GM19035 (cell line): ENCODE measurements at regions not wholly inside any gene's neighbourhood (a gene's known extent, or its start where the extent isn't known, plus 50 kb on each side); places are given as distances from the start of the nearest gene placed in this dataset.

Experiments used
- ATAC-seq: cut with Tn5 transposase; IDR thresholded peaks from one replicate; pipeline ENCODE4 v1.9.1; 2021; ENCODE audit not compliant: unreplicated experiment

DNA sequence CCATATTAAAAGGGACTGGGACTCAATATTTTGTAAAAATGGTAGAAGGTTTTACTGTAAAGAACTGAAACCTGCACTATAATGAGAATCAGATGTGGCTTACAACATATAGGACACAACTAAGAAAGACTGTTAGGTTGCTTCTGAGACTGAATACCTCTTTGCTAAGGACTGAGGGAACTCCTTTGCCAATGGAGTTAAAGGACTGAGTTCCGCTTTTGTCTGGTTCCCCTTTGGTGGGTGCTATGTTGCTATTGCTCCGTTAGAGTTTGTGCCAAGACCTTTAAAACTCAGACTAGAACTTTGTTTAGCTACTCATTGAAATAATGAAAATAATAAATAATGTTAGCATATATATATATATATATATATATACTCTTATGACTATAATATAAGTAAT is 147.8 kb upstream of the KCNMB2 start:
- no peak for ATAC-seq

DNA sequence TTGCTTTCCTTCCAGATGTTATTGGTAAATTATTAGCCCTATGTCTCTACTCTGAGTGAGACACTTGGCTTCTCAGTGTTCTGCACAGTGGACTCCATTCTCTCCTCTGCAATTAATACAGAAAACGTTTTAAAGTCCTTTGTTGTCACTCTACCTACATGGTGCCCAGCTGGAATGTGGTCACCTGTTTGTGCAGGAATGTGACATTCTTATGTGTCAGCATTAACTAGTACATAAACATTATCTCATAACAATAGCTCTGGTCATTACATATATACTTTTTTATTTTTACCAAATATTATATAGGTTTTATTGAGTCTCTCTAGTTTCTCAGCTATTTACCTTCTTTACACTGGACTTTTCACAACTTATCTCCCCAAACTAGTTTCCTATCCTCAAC is 147.0 kb upstream of the KCNMB2 start:
- ATAC-seq: no peak

DNA sequence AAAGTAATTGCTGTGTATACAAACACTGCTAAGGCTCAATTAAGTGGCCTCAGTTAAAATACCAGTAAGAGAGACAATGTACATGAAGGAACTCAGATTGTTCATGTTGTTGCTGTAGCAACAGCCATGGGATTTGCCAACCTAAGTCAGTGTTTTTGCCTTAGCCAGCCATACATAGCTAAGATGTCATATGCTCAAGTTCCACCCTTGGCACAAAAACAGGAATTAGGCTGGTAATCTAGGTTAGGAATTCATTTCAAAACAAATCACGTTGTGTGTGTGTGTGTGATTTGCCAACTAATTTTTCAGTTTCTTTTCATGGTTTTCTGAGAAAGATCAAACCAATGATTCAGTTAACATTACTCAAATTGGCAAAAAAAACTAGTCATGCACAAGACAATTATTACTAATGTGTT is 143.7 kb upstream of the KCNMB2 start:
- ATAC-seq: no peak

DNA sequence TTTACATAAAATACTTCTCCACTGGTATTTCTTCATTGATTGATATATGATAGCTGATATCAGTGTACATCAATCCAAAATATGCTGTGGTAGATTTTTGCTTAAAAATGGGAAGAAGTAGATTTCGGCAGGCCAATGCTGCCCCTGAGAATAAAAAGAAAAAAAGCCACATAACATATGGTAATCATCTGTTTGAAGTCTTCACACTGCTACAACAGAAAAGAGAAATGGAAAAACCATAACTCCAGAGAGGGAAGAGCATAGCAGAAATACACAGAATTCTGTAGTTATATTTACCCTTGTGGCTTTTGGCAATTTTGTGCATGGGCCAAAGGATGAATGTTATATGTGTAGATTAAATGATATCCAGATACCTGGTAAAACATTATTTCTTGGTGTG is 143.1 kb upstream of the KCNMB2 start:
- no peak for ATAC-seq

DNA sequence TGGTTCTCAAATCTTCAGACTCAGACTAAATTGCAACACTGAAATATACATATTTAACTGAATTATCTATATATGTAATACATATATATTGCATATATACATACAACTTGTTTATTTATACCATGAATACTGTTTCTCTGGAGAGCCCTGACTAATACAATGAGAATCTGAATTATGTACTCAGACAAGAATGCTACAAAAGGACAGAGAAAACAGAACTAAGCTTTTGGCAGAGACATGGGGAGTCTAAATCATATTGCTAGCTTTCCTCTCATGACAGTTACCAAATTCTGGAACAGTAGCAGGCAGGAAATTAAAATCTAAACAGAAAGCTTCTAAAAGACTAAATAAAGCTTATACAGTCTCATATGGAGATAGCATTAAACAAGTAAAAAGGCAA is 142.4 kb upstream of the KCNMB2 start:
- no peak for ATAC-seq

DNA sequence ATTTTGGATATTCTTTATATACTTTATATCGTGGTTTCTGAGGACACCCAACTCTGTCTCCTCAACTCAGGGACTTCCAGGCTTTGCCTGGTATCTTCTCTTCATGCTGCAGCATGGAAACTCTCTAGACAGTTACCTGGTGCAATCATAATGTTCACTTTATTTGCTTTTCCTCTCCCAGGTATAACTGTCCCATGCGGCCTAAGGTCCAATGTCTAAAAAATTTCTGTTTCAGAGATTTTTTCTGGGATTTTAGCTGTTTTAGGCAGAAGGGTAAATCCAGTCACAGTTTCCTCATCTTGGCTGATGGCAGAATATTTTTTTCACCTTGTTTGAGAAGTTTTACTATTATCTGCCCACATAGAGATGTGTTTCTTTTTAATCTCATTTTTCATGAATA is 139.9 kb upstream of the KCNMB2 start:
- no peak for ATAC-seq

DNA sequence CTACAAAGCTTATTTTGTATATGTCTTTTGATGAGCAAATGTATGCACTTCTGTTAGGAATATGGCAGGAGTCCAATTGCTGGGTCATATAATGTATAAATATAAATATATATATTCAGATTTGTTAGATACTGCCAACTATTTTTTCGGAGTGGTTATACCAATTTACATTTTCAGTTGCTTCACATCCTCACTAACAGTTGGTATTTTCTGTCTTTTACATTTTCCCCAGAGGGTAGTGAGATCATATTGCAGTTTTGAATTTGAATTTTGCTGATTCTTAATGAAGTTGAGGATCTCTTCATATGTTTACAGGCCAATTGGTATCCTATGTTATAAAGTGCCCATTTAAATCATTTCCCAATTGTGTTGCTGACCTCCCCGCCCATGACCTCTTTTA is 139.0 kb upstream of the KCNMB2 start:
- no peak for ATAC-seq

DNA sequence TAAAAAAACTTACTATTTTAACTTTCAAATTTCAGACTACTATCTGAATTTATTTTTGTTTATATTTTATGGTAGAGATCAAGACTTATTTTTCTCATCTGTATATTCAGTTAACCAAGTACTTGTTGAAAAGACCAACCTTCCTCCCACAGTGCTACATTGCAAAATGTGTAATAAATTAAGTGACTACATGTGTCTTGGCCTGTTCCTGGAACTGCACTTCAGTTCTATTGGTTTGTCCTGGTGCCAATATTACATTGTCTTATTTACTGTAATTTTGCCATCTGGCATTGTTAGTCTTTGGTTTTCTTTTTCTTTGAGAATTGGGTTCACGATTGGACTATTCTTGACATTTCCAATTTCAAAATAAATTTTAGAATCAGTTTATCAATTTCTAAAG is 138.4 kb upstream of the KCNMB2 start:
- ATAC-seq: no peak

DNA sequence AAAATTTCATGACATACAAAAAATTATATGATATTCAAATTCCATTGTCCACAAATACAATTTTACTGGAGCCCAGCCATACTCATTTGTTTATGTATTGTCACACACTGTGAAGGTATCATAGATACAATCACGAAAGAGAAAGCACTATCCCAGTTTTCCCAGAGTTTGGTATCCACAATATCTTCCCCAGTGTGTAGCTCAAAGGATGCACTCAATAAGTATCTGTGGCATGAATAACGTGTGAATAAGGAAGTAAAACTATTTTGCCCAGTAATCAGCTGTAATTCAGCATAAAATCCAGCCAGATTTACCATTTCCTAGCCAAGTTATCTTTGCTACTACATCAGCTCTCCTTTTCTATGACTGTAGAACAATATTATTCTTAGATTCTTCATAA is 131.3 kb upstream of the KCNMB2 start:
- ATAC-seq: no peak

DNA sequence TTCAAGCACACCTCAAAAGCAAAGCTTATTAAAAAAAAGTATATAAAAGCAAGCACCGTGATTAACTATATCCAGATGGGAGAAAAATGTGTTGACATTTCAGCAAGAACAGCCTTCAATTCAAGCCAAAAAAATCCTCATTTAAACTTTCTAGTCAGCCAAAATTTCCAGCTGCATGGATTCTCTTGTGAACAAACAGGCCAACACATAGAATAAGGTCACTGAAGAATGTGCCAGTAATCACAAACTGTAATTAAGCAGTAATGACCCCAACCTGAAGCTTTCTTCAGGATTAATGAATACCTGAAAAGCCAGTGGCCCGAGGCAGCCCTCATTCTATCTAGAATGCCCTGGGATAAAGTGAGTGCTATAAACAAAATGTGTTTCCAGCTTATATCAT is 130.7 kb upstream of the KCNMB2 start:
- no peak for ATAC-seq

DNA sequence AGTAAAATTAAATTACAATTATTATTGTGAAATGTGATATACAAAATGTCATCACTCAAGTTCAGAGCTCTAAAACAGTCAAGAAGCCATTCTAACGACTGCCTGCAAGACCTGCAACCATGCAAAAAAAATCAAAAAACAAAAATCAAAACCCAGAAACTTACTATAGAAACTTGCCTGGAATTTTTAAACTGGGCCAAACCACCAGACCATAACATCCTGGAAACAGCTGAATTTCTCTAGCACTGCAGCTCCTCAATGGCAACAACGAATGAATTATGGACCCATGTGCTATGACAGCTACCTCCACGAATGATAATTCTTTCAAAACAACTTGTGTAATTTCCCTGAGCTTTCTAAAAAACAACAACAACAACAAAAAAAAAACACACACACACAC is 130.0 kb upstream of the KCNMB2 start:
- no peak for ATAC-seq

DNA sequence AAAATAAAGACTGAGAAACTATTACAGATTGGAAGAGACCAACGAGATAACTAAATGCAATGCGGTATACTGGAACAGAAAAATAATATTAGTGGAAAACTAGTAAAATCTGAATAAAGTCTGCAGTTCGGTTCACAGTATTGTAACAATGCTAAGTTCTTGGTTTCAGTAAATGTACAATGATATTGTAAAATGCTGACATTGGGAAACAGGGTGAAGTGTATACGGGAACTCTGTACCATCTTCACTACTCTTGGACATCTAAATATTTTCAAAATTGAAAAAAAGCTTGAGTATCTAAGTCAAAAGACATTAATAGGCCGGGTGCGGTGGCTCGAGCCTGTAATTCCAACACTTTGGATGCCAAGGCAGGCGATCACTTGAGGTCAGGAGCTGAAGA is 120.9 kb upstream of the KCNMB2 start:
- ATAC-seq: no peak

DNA sequence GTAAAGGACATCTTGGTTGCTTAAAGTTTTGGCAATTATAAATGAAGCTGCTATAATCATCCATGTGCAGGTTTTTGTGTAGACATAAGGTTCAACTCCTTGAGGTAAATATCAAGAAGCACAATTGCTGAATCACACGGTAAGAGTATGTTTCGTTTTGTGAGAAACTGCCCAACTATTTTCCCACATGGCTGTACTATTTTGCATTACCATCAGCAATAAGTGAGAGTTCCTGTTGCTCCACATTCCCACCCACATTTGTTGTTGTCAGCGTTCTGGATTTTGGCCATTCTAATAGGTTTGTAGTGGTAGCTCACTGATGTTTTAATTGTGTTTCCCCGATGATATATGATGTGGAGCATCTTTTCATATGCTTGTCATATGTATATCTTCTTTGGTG is 118.5 kb upstream of the KCNMB2 start:
- ATAC-seq: no peak

DNA sequence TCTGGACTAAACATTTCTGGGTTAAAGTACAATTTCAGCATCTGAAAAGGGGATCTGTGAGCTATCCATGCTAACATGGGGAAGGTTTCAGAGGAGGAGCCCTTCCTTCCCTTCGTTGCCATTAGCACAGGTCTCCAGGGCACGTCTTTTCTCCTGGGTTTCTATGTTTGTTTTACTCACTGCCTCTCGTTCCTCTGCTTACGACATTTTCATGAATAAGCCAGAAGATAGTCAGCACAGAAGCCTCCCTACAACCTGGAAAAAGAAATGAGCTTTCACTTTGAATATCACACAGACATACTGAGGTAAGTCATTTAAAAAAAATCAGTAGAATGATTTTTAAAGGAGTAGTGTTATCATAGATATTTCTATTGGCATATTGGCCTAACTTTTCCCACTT is 117.2 kb upstream of the KCNMB2 start:
- peak; percentile 53 for ATAC-seq

DNA sequence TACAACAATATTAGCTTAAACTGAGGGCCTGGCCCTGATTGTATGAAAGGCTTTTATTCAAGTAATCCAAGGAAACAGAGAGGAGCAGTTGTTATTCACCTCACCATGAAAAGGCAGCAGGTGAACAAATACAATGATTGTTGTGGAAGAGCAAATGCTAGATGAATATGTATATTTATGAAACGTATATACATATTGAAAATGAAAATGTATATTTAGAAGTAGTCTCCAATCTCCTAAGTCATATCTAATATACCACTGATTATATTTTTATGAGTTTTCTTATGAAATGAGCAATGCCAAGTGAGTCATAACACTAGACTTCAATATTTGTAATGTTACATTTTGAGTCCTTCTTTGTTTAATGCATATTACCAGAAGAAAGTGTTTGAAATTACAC is 116.2 kb upstream of the KCNMB2 start:
- ATAC-seq: no peak

DNA sequence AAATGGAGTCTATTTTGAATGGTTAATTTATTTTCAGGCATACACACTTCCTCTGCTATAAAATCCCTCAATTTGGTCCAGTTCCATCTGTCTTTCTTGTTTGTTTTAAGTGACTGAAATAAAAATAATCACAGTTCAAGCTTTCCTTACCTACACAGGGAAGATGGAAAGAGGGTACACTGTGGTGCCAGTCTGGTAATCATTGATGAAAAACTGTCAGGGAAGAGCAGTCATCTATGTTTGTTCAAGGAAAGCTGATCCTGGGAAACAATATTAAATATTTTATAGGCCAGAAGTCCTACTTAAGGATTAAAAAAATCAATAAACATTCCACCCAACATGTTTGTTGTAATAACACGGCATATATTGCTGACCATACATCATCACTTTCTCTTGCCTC is 115.2 kb upstream of the KCNMB2 start:
- ATAC-seq: no peak

DNA sequence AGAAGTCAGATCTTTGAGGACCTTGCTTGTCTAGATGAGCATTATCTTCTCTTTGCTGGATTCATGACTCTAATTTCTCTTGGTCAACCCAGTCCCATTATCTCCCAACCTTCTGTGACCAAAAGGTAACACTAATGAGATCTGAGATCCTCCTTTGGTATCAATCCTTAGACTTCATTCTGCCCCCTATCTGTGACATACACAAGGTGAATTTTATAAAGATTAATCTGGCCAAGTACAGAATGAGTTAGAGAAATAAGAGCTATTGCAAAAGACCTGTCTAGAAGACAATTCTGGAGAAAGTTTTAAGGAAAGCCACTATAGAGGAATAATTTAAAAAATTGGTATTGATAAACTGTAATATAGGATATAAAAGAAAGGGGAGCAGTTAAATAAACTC is 113.8 kb upstream of the KCNMB2 start:
- ATAC-seq: no peak

DNA sequence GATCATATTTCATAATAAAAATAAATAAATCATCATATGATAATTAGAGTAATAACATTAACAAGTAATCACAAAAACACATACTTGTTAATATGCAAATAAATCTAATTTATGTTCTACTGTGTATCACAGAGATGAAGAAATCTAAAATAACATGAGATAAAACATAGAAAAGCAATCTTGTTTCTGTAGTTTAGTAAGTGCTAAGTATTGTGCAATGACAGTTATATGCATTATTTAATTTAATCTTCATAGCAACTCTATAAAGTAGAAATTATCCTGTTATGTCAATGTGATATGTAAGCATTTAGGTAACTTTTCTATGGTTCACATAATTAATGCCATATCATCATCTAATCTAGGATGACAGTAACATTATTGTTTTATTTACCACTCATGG is 108.2 kb upstream of the KCNMB2 start:
- ATAC-seq: no peak

DNA sequence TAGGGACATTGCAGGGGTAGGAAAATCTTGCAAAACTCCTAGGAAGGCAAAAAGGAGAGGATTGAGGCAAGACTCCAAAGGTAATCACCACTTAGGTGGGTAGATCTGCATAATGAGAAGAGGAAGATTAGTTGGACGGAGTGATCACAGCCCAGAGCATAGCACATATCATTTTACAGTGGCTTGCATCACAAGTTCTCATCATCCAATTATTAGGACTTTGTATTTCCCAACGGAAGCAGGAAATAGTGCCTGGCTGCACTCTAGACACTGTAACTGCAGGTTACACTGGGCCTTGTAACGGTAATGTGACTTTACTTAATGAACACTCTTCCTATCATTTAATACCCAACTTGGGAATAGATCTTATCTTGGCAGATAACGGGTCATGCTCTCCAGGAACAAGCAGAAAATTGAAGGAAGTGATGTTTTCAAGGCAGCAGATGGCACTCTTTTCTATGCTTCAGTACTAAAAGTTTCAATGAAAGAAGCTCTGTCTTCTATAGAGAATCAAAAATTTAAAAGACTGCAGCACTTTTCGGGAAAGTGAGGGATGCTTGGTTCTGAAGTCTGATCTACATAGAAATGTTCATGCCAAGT is 101.9 kb upstream of the KCNMB2 start:
- ATAC-seq: no peak

DNA sequence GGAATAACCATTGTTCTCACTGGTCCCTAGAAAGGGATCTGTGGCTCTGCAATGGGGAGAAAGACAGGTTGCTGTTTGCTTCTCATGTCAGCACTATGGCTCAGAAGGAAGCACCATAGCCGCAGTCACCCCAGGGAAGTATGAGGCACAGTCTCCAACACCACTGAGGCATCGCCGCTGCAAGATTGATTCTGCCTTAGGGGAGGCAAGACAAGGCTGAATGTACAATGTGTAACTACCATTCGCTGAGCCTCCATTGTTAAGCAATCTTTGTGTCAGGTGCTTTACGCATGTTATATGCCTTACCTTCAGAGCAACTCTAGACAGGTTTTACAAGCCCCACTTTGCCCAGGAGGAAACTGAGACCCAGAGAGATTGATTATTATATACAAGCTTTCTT is 100.7 kb upstream of the KCNMB2 start:
- ATAC-seq: no peak

DNA sequence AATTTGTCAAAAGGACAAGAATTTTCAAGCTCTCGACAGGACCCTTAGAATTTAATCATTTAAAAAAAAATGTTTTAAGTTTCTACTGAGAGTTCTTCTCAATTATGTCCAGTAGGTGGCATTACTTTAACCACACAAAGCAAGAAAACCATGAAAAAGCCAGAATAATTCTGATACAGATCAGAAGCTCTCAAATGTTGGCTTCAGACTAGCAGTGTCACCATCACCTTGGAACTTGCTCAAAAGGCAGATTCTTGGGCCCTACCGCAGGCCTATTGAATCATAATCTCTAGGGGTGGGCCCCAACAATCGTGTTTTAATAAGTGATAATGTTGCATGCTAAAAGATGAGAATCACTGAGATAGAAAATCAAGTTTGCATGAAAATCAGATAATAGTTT is 99.5 kb upstream of the KCNMB2 start:
- ATAC-seq: no peak

DNA sequence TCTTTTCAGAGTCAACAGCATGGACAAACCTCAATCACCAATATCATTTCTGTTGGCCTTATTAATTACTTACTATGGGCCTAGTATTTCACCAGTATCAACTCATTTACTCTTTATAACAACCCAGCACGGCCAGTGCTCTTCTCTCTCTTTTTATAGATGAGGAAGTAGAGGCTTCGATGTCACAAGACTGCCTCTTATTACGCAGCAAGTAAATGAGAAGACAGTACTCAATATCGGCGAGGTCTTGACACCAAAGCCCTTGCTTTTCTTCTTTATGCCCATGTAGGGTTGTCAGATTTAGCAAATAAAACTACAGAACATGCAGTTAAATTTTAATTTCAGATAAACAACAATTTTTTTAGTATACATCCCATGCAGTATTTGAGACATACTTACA is 99.0 kb upstream of the KCNMB2 start:
- ATAC-seq: no peak

DNA sequence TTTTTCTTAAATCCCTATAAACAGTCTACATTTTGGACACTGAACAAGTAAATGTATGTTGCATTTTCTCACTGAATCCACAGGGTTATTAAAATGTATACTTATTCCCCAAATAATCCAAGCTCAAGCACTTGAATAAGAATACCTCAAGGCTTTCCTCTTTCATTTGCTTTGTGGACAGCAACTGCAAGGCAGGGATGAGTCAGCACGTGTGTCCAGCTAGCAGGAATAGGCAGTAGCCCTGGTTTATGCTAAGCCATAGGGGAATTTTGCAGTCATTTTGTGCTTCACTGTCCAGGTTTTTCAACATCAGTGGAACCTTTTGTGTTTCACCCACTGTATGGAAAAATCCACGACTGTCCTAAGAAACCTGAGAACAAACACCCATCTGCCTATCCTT is 96.7 kb upstream of the KCNMB2 start:
- no peak for ATAC-seq

DNA sequence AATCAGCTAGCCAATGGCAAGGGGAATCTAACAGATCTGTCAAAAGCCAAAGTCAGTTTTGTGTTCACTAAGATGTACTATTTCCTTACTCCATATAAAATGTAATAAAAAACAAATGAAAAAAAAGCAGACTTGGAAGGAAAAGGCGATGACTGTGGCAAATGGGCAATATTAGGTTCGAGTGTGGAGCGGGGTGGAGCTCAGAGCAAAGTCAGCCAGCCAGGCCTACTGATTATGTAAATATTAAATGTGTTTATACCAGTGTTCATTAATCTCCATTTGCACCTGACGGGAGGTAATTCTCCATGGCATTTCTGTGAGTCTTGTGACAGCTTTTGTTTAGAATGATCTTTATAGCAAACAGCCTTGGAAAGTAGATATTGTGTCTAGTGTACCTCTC is 96.2 kb upstream of the KCNMB2 start:
- ATAC-seq: no peak
